Breast epithelium (tissue), 3 donors: ENCODE measurements at regions not wholly inside any gene's neighbourhood (a gene's known extent, or its start where the extent isn't known, plus 50 kb on each side); places are given as distances from the start of the nearest gene placed in this dataset.

ENCODE experiments used
- POLR2A ChIP-seq: fragments of 450-650 bp; IDR thresholded peaks from one replicate; pipeline ENCODE4 v1.6.1; 2016; ENCODE audit warnings: antibody characterized with exemption, mild to moderate bottlenecking, moderate library complexity
- POLR2AphosphoS5 ChIP-seq, 3 donors: sonication (generic); formaldehyde crosslinking; IDR thresholded peaks; one replicate each; pipeline ENCODE4 v1.6.1; 2017; ENCODE audit warnings: antibody characterized with exemption in 3 of 3
- TF ChIP-seq, protein P1 (sequence below), 3 donors: fragments of 450-650 bp; IDR thresholded peaks; one replicate each; pipeline ENCODE4 v1.5.1; 2016 to 2017; ENCODE audit warnings: antibody characterized with exemption in 3 of 3, mild to moderate bottlenecking in 3 of 3, moderate library complexity in 3 of 3

DNA sequence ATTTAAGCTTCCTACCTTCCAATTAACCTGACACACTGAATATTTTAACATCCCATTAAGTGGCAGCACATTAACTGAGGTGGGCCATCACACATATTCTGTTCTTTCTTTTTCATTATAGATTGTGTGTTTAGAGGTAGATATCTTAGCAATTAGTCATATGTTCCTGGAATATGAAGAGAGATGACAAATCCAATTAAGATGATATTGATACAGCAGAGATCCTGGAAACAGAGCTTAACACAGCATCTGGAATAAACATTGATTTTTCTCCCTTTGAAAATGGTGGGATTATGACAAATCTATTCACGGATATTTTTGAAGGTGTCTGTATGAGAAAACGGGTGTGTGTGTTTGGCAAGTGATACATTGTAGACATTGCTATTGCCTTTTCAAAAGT, 448.0 kb downstream of the CDH10 start:
- TF ChIP-seq, protein P1, sequence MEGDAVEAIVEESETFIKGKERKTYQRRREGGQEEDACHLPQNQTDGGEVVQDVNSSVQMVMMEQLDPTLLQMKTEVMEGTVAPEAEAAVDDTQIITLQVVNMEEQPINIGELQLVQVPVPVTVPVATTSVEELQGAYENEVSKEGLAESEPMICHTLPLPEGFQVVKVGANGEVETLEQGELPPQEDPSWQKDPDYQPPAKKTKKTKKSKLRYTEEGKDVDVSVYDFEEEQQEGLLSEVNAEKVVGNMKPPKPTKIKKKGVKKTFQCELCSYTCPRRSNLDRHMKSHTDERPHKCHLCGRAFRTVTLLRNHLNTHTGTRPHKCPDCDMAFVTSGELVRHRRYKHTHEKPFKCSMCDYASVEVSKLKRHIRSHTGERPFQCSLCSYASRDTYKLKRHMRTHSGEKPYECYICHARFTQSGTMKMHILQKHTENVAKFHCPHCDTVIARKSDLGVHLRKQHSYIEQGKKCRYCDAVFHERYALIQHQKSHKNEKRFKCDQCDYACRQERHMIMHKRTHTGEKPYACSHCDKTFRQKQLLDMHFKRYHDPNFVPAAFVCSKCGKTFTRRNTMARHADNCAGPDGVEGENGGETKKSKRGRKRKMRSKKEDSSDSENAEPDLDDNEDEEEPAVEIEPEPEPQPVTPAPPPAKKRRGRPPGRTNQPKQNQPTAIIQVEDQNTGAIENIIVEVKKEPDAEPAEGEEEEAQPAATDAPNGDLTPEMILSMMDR (IDR thresholded peaks at IDR 0.05) = no peak
- TF ChIP-seq POLR2A (no peak), POLR2AphosphoS5 (IDR thresholded peaks at IDR 0.05) (no peak)
